Testis (tissue), 2 donors: ENCODE measurements at regions not wholly inside any gene's neighbourhood (a gene's known extent, or its start where the extent isn't known, plus 50 kb on each side); places are given as distances from the start of the nearest gene placed in this dataset.

Experiments used
- DNase-seq: peaks from one replicate; pipeline ENCODE4 v3.0.0-alpha.2; 2019
- H3K27ac ChIP-seq, 2 donors: fragments of 200-600 bp; sonication (generic); one replicate each; pipeline ENCODE4 v1.5.1; 2019
- H3K27me3 ChIP-seq: fragments of 200-600 bp; sonication (generic); one replicate; pipeline ENCODE4 v1.5.1; 2019
- H3K36me3 ChIP-seq: fragments of 200-600 bp; sonication (generic); one replicate; pipeline ENCODE4 v1.5.1; 2017; ENCODE audit warnings: low read depth; ENCODE audit errors: missing control alignments
- H3K4me1 ChIP-seq: fragments of 200-600 bp; sonication (generic); one replicate; pipeline ENCODE4 v1.5.1; 2019
- H3K4me3 ChIP-seq, 2 donors: fragments of 200-600 bp; sonication (generic); one replicate each; pipeline ENCODE4 v1.5.1; 2017 to 2019
- H3K9me3 ChIP-seq: fragments of 200-600 bp; sonication (generic); one replicate; pipeline ENCODE4 v1.5.1; 2017
- CTCF ChIP-seq, 3 experiments: fragments of 450-650 bp in 2 of 3; fragments of 200-600 bp in 1 of 3; sonication (generic) in 1 of 3; IDR thresholded peaks; one replicate each; pipeline ENCODE4 v1.5.1; 2016 to 2019; ENCODE audit warnings: antibody characterized with exemption in 3 of 3, mild to moderate bottlenecking in 2 of 3, moderate library complexity in 1 of 3
- POLR2A ChIP-seq: fragments of 450-650 bp; IDR thresholded peaks from one replicate; pipeline ENCODE4 v1.6.1; 2017; ENCODE audit warnings: antibody characterized with exemption, mild to moderate bottlenecking, moderate library complexity
- WGBS, 2 donors: methylation state at CpG; one replicate each; pipeline ENCODE4 v1.1.5; 2018; 5-methylcytosine and 5-hydroxymethylcytosine counted together
- intact Hi-C: fragments of 100-400 bp; cut with DNase I; formaldehyde crosslinking; loops from one replicate; pipeline ENCODE4 v1.15.1; 2023; ENCODE audit warnings: low total_unique reads

GRCh38 chr10:125343118-125343925, 183.0 kb upstream of the CTBP2 start:
- WGBS, 2 donors: 64 to 66% methylated on average over 10 of the region's 10 CpGs
- intact Hi-C loops: no loop called here
- Histone ChIP-seq H3K9me3 (no peaks in the 10 kb centered on the region), H3K4me3 (no peak overlapping the region), H3K4me1 (no peaks in the 10 kb centered on the region), H3K36me3 (no peaks in the 10 kb centered on the region), H3K27me3 (no peaks in the 10 kb centered on the region), H3K27ac (no peak overlapping the region)
- DNase-seq: peak; percentile 50
- TF ChIP-seq POLR2A (no peak), CTCF (IDR thresholded peaks at IDR 0.05) (peak; percentile 41 to 74 (median 52))

- whole genome bisulfite sequencing, 2 donors: 72 to 75% methylated on average over 5 of the region's 5 CpGs
Measured at GRCh38 chr10:125341611-125342010, 181.2 kb upstream of the CTBP2 start.

GRCh38 chr10:125340903-125341302, 180.5 kb upstream of the CTBP2 start:
- Histone ChIP-seq H3K4me3 (no peak overlapping the region), H3K9me3 (no peaks in the 10 kb centered on the region), H3K4me1 (no peaks in the 10 kb centered on the region), H3K27me3 (no peaks in the 10 kb centered on the region), H3K36me3 (no peaks in the 10 kb centered on the region), H3K27ac (no peak overlapping the region)
- no peak for TF ChIP-seq CTCF (IDR thresholded peaks at IDR 0.05)
- no peak for TF ChIP-seq POLR2A
- no peak for DNase-seq
- intact Hi-C loops: no loop called here
- 74 to 81% methylated on average over 4 of the region's 4 CpGs for WGBS, 2 donors

More at GRCh38 chr10:125341611-125342010, 181.2 kb upstream of the CTBP2 start:
- Histone ChIP-seq H3K9me3 (no peaks in the 10 kb centered on the region), H3K4me3 (no peak overlapping the region), H3K27ac (no peak overlapping the region), H3K4me1 (no peaks in the 10 kb centered on the region), H3K36me3 (no peaks in the 10 kb centered on the region), H3K27me3 (no peaks in the 10 kb centered on the region)
- TF ChIP-seq CTCF (IDR thresholded peaks at IDR 0.05) (no peak), POLR2A (no peak)
- no peak for DNase-seq
- intact Hi-C loops: no loop called here

- TF ChIP-seq CTCF (IDR thresholded peaks at IDR 0.05) (no peak), POLR2A (no peak)
- H3K36me3 ChIP-seq: no peaks in the 10 kb centered on the region
- intact Hi-C loops: no loop called here
- H3K27me3 ChIP-seq: no peaks in the 10 kb centered on the region
- no peak overlapping the region for H3K4me3 ChIP-seq
- WGBS, 2 donors: 78 to 84% methylated on average over 5 of the region's 5 CpGs
- no peak overlapping the region for H3K27ac ChIP-seq
- no peaks in the 10 kb centered on the region for H3K4me1 ChIP-seq
- no peaks in the 10 kb centered on the region for H3K9me3 ChIP-seq
- no peak for DNase-seq
Measured at GRCh38 chr10:125337510-125337909, 177.1 kb upstream of the CTBP2 start.

- WGBS, 2 donors: 91 to 92% methylated on average over 2 of the region's 2 CpGs
- H3K27me3 ChIP-seq: no peaks in the 10 kb centered on the region
- H3K36me3 ChIP-seq: no peaks in the 10 kb centered on the region
- TF ChIP-seq CTCF (IDR thresholded peaks at IDR 0.05): no peak
- TF ChIP-seq POLR2A: no peak
- intact Hi-C loops: no loop called here
- no peak overlapping the region for H3K27ac ChIP-seq
- no peaks in the 10 kb centered on the region for H3K9me3 ChIP-seq
- H3K4me1 ChIP-seq: no peaks in the 10 kb centered on the region
- H3K4me3 ChIP-seq: no peak overlapping the region
- no peak for DNase-seq
Measured at GRCh38 chr10:125334545-125334944, 174.2 kb upstream of the CTBP2 start.
